Pancreas (tissue), 10 donors: ENCODE measurements at regions not wholly inside any gene's neighbourhood (a gene's known extent, or its start where the extent isn't known, plus 50 kb on each side); places are given as distances from the start of the nearest gene placed in this dataset.

Experiments used
- ATAC-seq, 4 donors: fragments of 200-7000 bp; cut with Tn5 transposase; one replicate each; pipeline versions ENCODE4 v1.8.0 to v1.9.1; 2020; ENCODE audit warnings: mild to moderate bottlenecking in 4 of 4, moderate library complexity in 4 of 4
- DNase-seq, 6 donors: peaks; one replicate each; pipeline ENCODE4 v3.0.0-alpha.2; 2020
- FAIRE-seq: peaks from 2 replicates; lab custom pipeline; 2012; peaks lifted over from hg19 to GRCh38; lab: Jason Lieb, UNC
- H3K27ac ChIP-seq, 4 donors: fragments of 200-600 bp; sonication (generic); 1 replicate in 3 of 4; 2 replicates in 1 of 4; pipeline versions ENCODE4 v1.5.0 to v1.8.0; 2020
- H3K27me3 ChIP-seq, 4 donors: fragments of 200-600 bp; one replicate each; pipeline ENCODE4 v1.8.0; 2021
- H3K36me3 ChIP-seq, 3 donors: fragments of 200-600 bp; sonication (generic) in 1 of 3; one replicate each; pipeline versions ENCODE4 v1.5.0 to v1.8.0; 2020 to 2021
- H3K4me1 ChIP-seq, 3 donors: fragments of 200-600 bp; one replicate each; pipeline ENCODE4 v1.8.0; 2021
- H3K4me3 ChIP-seq, 4 donors: fragments of 200-600 bp; sonication (generic) in 2 of 4; one replicate each; pipeline versions ENCODE4 v1.5.0 to v1.8.0; 2020 to 2021
- H3K9me3 ChIP-seq, 4 donors: fragments of 200-600 bp; one replicate each; pipeline ENCODE4 v1.8.0; 2021
- WGBS, 2 donors: extraction: QIAGEN DNeasy Blood & Tissue Kit; methylation state at CpG; one replicate each; pipeline ENCODE4 v1.1.7; 2013; 5-methylcytosine and 5-hydroxymethylcytosine counted together
- intact Hi-C, 3 donors: fragments of 100-400 bp; cut with DNase I; formaldehyde crosslinking; loops; one replicate each; pipeline versions ENCODE4 v1.11.1 to v1.14.2; 2022
- TF ChIP-seq, protein P1 (sequence below), 4 donors: fragments of 200-600 bp; sonication (generic) in 3 of 4; IDR thresholded peaks; one replicate each; pipeline versions ENCODE4 v1.5.0 to v1.8.0; 2021; ENCODE audit warnings: antibody characterized with exemption in 4 of 4
- donor health status: healthy with polysubstance abuse.
- donor health status: DM: no; HTN: no; CAD: no; lungs with moderate emphysema.
- donor health status: DM: no; HTN: no; CAD: no.
- donor health status: control.
- donor health status: control.
- donor health status: Bipolar disorder and iron deficiency.
- donor health status: DM: yes; HTN: yes; CAD: no.
- donor health status: DM: no; HTN: no; CAD: no.
- donor health status: DM: no; HTN: no; CAD: no.
- donor health status: DM: yes; HTN: yes; CAD: no.

DNA sequence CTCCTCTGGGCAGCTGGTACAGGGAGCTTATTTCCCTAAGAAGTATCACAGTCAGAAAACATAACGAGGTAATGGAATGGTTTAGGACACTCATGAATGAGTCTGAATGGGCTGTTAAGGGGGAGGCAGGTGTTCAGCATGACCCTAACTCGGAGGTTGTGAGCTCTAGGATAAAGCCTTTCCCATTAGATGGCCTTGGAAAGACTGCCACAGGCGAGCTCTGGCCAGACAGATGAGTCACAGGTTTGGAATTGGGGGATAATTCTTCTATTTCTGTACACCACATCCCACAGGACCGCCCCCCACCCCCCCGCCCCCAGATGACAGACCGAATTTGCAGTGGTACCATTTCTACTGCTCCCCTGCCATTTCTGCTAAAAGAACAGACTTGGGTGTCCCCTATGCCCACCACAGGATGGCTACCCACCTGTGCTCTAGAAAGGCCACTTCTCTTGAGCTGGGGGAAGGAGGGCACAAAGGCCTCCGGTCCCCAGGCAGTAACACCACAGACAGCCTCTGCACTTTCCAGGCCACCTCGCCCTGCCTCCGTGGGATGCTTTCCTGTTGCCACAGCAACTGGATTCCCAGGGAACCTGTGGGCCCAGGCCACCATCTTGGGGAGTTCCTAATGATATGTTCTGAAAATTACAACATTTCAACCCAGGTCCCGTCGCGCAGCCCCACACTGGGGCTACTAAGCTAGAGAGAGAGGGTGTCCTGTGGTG, 76.7 kb downstream of the TRIM29 start:
- no peaks in the 10 kb centered on the region for H3K4me1 ChIP-seq
- WGBS, 2 donors: 76 to 78% methylated on average over 12 of the region's 12 CpGs
- H3K36me3 ChIP-seq: no peaks in the 10 kb centered on the region
- H3K9me3 ChIP-seq: no peaks in the 10 kb centered on the region
- DNase-seq (no peak), ATAC-seq (no peak), FAIRE-seq (no peak)
- H3K27ac ChIP-seq: no peak overlapping the region
- intact Hi-C loops: no loop called here
- no peaks in the 10 kb centered on the region for H3K27me3 ChIP-seq
- H3K4me3 ChIP-seq: no peak overlapping the region
- TF ChIP-seq, protein P1, sequence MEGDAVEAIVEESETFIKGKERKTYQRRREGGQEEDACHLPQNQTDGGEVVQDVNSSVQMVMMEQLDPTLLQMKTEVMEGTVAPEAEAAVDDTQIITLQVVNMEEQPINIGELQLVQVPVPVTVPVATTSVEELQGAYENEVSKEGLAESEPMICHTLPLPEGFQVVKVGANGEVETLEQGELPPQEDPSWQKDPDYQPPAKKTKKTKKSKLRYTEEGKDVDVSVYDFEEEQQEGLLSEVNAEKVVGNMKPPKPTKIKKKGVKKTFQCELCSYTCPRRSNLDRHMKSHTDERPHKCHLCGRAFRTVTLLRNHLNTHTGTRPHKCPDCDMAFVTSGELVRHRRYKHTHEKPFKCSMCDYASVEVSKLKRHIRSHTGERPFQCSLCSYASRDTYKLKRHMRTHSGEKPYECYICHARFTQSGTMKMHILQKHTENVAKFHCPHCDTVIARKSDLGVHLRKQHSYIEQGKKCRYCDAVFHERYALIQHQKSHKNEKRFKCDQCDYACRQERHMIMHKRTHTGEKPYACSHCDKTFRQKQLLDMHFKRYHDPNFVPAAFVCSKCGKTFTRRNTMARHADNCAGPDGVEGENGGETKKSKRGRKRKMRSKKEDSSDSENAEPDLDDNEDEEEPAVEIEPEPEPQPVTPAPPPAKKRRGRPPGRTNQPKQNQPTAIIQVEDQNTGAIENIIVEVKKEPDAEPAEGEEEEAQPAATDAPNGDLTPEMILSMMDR (IDR thresholded peaks at IDR 0.05): no peak

DNA sequence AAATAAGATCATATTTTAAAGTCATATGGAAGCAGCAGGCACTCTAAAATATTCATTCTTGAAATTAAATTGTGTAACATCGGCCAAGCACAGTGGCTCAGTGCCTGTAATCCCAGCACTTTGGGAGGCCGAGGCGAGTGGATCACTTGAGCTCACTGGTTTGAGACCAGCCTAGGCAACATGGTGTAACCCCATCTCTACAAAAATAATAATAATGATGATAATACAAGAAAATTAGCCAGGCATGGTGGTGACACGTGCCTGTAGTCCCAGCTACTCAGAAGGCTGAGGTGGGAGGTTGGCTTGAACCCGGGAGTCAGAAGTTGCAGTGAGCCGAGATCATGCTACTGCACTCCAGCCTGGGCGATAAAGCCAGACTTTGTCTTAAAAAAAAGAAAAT, 77.4 kb downstream of the TRIM29 start:
- intact Hi-C loops: no loop called here
- Histone ChIP-seq H3K4me3 (no peak overlapping the region), H3K27ac (no peak overlapping the region), H3K4me1 (no peaks in the 10 kb centered on the region), H3K36me3 (no peaks in the 10 kb centered on the region), H3K27me3 (no peaks in the 10 kb centered on the region), H3K9me3 (no peaks in the 10 kb centered on the region)
- TF ChIP-seq, protein P1 (IDR thresholded peaks at IDR 0.05): no peak
- no peak for ATAC-seq
- WGBS, 2 donors: 85 to 93% methylated on average over 7 of the region's 7 CpGs
- no peak for DNase-seq
- no peak for FAIRE-seq

GRCh38 chr11:120058931-120059330, 79.0 kb downstream of the TRIM29 start:
- Histone ChIP-seq H3K9me3 (no peaks in the 10 kb centered on the region), H3K4me3 (no peak overlapping the region), H3K4me1 (no peaks in the 10 kb centered on the region), H3K27ac (no peak overlapping the region), H3K27me3 (no peaks in the 10 kb centered on the region), H3K36me3 (no peaks in the 10 kb centered on the region)
- DNase-seq: no peak
- TF ChIP-seq, protein P1 (IDR thresholded peaks at IDR 0.05): no peak
- no peak for FAIRE-seq
- intact Hi-C loops: no loop called here
- 69 to 87% methylated on average over 4 of the region's 4 CpGs for WGBS, 2 donors
- ATAC-seq: no peak

DNA sequence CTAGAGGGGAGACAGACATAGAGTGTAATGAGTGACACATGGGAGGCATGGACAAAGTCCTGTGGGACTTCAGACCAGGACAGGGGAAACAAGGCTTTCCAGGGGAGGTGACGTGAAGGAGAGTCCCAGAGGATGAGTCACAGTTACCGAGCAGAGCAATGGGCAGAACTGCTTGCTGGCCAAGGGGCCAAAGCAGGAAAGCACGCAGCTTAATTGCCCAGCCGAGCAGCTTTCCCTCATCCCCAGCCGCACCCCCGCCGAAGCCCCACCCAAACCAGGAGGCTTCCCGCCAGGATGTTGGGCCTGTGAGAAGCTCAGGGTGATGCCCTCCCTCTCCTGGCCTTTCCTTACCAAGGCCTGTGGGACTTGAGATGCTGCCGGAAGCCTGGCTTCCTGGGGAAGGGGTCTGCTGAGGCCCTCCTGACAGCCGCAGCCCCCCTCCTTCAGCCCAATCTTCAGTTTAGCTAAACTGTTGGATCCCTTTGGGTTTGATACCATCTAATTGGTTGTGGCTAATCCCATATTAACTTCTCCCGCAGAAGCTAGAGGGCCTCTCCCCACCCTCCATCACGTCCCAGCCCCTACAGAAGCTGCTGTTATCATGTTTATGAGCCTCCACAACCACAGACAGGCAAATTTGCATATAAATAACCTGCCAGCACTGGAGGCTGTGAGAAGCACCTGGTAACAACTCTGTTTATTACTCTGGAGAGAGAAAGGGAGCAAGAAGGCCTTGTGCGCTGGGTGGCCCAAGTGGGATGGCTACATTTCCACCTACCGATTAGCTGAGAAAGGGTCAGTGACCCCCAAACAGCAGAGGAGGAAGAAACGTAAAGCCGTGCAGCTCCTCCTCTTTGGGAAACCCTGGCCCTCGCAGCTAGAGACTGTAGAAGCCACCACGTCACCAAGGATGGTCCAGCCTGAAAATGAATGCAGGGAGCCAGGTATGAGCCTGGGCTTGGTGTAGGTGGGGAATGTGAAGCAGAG, 80.0 kb downstream of the TRIM29 start:
- FAIRE-seq: no peak

More for the DNA sequence above, 80.0 kb downstream of the TRIM29 start:
- H3K27me3 ChIP-seq: no peaks in the 10 kb centered on the region
- no peak for DNase-seq
- TF ChIP-seq, protein P1 (IDR thresholded peaks at IDR 0.05): no peak
- no peak for ATAC-seq
- no peaks in the 10 kb centered on the region for H3K4me1 ChIP-seq
- H3K36me3 ChIP-seq: no peaks in the 10 kb centered on the region
- no peak overlapping the region for H3K4me3 ChIP-seq
- WGBS, 2 donors: 68 to 73% methylated on average over 18 of the region's 18 CpGs
- no peak overlapping the region for H3K27ac ChIP-seq
- no peaks in the 10 kb centered on the region for H3K9me3 ChIP-seq
- intact Hi-C loops: no loop called here
